Mesenteric fat pad (tissue), 1 donor: ENCODE measurements at regions not wholly inside any gene's neighbourhood (a gene's known extent, or its start where the extent isn't known, plus 50 kb on each side); places are given as distances from the start of the nearest gene placed in this dataset.

ENCODE experiments used
- DNase-seq: peaks from one replicate; pipeline ENCODE4 v3.0.0-alpha.2; 2020; ENCODE audit warnings: low spot score
- donor health status: DM: yes; HTN: yes; CAD: no.

- no peak for DNase-seq
Observed at GRCh38 chr5:118778941-118779340, 209.4 kb downstream of the DTWD2 start.

DNA sequence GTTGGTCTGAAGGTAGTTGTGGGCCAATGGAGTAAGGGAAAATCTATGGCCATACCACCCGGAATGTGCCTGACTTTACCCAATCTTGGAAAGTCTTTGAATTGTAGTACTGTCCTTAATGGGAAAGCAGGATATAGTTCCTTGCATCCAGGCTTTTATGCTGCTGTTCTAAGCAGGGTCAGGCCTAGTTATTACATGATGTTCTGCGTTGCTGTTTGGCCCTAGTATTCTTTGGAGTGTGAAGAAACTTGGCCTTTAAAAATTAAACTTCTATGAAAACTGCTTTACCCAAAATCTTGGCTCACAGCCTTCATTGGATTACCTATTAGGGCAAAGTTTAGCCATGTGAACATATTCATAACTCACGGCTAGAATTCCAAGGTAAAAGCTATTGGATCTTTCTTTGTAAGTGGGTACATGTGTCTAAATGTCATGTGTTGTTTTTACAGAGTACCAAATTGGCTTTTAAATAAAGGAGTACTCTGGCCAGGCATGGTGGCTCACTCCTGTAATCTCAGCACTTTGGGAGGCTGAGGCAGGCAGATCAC is 211.1 kb downstream of the DTWD2 start:
- no peak for DNase-seq

GRCh38 chr5:118776755-118777154 is 211.6 kb downstream of the DTWD2 start:
- no peak for DNase-seq

DNA sequence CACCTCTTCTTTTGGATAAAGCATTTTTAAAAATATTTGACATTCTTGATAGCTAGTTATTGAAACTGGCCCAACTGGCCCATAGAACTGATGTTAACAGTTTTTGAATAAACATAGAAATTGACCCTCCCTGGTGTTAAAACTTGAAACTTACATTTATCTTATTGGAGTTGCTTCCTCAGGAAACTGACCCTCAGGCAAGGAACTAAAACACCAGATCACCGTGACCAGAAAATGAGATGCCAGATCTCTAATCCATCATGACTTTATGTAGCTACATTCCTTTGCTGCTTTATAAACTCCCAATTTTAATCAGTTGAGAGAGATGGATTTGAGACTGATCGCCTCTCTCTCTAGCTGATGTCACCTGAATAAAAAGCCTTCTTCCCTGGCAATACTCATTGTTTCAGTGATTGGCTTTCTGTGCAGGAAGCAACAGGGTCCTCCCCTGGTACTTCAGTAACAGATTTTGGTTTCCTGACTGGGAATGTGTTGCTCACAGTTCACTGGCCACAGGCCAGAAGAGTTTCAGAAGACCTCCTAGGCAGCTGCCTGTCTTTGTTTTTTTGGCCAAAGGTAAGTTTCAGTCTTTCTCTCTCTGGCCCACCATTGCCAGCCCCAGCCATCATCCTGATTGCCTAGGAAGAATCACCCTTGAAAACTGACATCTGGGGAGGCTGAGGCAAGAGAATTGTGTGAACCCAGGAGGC is 212.4 kb downstream of the DTWD2 start:
- DNase-seq: no peak

DNA sequence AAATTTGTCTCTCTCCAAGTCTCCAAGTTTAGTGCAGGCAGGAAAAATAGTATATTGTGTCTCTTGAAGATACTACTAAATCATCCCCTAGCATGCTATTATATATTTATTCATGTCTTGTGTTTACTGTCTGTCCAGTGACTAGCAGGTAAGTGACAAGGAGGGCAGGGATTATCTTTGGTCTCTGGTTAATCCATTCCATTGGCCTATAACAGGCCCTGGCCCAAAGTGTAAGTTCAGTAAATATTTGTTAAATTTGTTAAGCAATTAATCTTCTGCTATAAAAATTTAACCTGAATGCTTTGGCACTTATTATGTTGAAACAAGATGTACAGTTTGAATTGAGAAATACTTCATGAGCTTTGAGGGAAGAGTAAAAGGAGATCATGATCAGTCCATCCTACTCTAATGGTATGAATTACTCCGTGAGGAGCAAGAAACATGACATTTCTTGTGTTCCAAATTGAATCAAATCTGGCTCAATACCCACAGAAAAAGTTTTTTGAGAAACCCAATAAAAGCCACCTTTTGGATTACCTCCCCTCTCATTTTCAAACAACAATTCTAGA is 219.7 kb downstream of the DTWD2 start:
- no peak for DNase-seq

GRCh38 chr5:118762291-118762690 is 226.1 kb downstream of the DTWD2 start:
- no peak for DNase-seq

GRCh38 chr5:118761814-118762213 is 226.5 kb downstream of the DTWD2 start:
- no peak for DNase-seq

DNA sequence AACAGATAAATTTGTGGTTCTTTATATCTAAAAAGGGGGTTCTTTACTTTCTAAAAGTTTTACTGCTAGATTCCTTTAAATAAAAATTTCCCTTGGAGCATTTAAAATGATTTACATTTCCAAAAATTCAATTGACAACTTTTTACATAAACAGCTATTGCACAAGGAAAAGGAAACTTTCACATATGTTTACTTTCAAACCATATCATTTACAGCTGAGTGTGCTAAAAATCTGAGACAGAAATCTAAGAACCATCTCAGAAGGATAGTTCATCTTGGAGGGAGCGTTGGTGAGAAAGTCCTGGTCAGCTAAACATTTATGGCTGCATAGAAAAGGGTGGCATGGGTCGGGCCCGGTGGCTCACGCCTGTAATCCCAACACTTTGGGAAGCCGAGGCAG is 235.4 kb downstream of the DTWD2 start:
- no peak for DNase-seq

DNA sequence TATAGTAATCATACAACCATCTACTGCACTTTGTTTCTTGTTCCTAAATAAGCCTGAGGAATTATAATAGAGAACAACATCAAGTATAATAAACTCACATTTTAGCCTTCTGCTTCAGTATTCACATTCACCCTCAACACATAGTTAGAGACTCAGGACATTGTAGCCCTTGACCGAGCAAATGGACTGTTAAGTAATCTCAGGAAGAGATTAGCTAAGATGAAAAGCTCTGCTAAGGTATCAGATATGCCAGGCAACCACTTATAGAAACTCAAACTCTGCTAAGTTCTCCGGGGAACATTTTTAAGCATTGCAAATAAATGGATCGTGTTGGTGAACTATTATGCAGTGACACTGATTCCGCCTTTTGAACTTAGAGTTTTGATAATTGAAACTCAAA is 252.0 kb downstream of the DTWD2 start:
- no peak for DNase-seq

- no peak for DNase-seq
Observed at GRCh38 chr5:118733394-118733793, 255.0 kb downstream of the DTWD2 start.

- DNase-seq: no peak
Observed at GRCh38 chr5:118728191-118728590, 260.2 kb downstream of the DTWD2 start.

DNA sequence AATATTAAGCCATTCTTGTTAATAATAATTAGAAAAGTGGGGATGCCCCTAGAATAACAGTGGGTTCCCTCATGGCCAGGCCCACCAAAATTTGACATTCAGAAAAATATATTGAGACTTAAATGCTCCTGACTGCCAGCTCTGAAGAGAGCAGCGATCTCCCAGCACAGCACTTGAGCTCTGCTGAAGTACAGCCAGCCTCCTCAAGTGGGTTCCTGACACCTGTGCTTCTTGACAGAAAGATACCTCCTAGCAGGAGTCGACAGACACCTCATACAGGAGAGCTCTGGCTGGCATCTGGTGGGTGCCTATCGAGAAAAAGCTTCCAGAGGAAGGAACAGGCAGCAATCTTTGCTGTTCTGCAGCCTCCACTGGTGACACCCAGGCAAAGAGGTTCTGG is 261.5 kb downstream of the DTWD2 start:
- DNase-seq: no peak

DNA sequence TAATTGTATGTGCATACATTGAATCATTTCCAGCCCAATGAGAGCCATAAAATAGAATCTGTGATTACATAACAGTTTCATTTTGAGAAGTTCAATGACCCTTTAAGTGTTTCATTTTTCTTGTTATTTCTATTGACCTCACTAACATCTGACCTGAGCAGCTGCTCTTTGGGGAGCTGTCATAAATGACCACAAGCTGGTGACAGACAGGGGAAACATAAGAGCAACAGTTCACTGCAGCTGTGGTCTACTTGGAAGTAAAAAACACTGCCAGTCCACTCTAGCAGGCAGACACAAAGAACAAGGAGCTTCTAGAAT is 265.4 kb downstream of the DTWD2 start:
- no peak for DNase-seq

GRCh38 chr5:118722122-118723020 is 266.0 kb downstream of the DTWD2 start:
- DNase-seq: no peak

DNA sequence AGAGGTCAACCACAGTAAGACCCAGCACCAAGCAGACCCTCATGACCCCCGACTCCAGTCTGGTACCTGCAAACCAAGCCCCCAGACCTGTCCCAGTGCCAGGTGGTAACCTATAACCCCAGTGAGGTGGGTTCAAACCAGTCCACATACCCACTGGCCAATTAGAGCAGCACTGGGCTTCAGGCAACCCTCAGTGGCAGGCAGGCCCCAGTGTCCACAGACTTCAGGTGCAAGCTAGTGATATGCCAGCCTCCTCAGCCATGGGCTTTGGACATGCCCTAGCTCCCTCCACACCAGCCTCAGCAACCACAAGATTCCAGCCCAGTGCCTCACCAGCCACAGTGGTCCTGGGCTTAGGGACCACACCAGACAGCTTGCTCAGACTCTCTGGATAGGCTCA is 276.6 kb downstream of the DTWD2 start:
- DNase-seq: no peak

- DNase-seq: no peak
Observed at GRCh38 chr5:118705959-118706667, 282.2 kb downstream of the DTWD2 start.

DNA sequence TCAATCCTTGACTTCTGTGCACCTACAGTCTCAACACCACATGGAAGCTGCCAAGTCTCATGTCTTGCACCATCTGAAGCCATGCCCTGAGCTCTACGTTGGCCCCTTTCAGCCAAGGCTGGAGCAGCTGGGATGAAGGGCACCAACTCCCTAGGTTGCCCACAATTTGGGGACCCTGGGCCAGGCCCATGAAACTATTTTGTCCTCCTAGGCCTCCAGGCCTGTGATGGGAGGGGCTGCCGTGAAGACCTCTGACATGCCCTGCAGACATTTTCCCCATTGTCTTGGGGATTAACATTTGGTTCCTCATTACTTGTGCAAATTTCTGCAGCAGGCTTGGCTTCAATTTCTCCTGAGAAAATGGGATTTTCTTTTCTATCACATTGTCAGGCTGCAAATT is 285.1 kb downstream of the DTWD2 start:
- DNase-seq: no peak

DNA sequence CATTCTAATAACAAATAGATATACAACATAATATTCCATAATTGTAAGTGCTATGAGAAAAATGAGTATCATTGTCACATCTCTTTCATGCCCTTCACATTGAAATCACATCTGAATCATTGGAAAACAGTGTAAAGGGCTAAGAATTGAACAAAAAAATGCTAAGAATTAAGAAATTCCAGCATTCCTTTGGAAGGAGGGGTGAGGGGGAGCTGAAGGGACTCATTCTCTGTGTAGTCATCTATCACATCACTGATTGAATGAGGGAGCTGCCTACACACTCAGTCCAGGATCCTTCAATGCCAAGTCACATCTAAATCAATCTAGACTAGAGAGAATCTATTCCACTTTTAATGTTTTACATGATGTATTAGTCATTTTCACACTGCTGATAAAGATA is 286.6 kb downstream of the DTWD2 start:
- no peak for DNase-seq

DNA sequence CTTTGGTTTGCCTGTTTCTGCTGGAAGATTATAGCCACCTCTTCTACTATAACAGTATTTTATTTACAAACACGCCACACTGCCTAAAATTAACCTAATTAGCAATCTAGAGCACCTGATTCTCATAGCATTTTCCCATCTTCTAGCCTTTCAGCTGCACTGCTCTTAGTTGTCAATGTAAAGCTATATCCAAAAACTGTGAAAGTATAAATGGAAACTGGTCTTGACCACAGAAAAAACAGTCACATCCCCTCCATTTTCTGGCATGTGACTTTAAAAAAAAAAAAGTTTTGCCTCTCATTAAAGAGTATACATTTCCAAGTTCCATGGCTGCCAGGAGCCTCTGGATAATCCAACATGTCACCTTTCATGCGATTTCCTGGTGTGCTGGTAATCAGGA is 287.8 kb downstream of the DTWD2 start:
- no peak for DNase-seq

GRCh38 chr5:118698774-118699173 is 289.6 kb downstream of the DTWD2 start:
- DNase-seq: no peak

DNA sequence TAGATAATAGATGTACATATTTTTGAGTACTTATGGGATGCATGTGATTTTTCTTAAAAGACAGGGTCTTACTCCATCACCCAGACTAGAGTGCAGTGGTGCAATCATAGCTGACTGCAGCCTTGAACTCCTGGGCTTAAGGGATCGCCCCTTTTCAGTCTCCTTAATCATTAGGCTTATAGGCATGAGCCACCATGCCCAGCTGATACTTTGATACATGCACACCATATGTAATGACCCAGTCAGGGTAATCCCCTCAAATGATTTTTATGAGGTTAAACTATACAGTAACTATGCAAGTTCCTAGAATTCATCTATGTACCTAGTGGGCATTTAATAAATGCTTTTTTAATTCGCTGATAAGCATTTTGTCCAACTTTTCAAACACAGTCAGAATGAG is 292.3 kb downstream of the DTWD2 start:
- DNase-seq: no peak
